GM12864 (cell line): ENCODE measurements at regions not wholly inside any gene's neighbourhood (a gene's known extent, or its start where the extent isn't known, plus 50 kb on each side); places are given as distances from the start of the nearest gene placed in this dataset.

Experiments
- DNase-seq: peaks from one replicate; pipeline ENCODE4 v3.0.0-alpha.2; 2011; ENCODE audit warnings: low read depth
- H3K4me3 ChIP-seq: 2 replicates; pipeline ENCODE4 v1.5.1; 2011; ENCODE audit warnings: mild to moderate bottlenecking, low read depth, low read length, control low read depth
- CTCF ChIP-seq: IDR thresholded peaks from 2 replicates; pipeline ENCODE4 v1.5.1; 2011; ENCODE audit warnings: low read depth, mild to moderate bottlenecking, moderate library complexity, low read length, control low read depth, inconsistent platforms; ENCODE audit errors: missing control alignments

- no peak for DNase-seq
- no peak for TF ChIP-seq CTCF
- no peak overlapping the region for H3K4me3 ChIP-seq
Measured at GRCh38 chr3:14338242-14338641, 64.2 kb upstream of the SLC6A6 start.

DNA sequence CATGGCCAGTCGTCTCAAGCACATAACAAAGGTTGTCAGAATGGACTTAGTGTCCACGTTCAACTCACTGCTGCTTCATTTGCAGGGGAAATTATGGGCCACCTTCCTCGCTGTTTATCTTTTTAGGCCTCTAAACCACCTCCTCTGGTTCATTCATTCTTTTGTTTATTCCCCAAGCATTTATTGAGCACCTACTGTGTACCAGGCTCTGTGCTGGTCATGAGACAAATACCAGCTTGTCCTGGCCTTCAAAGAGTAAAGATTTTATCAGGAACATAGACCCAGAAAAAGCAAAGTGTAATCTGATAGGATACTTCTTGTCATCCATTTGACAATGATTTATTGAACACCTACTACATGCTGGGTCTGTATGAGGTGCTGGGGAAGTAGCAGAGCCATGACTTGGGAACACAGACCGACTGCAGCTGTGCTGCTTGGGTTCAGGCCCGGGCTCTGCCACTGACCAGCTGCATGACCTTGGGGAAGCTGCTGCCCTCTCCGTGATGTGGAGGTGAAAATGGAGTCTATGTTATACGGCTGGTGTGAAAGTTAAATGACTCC is 63.4 kb upstream of the SLC6A6 start:
- DNase-seq = no peak
- no peak overlapping the region for H3K4me3 ChIP-seq
- no peak for TF ChIP-seq CTCF

- TF ChIP-seq CTCF = no peak
- no peak overlapping the region for H3K4me3 ChIP-seq
- no peak for DNase-seq
Measured at GRCh38 chr3:14340960-14341708, 61.3 kb upstream of the SLC6A6 start.

DNA sequence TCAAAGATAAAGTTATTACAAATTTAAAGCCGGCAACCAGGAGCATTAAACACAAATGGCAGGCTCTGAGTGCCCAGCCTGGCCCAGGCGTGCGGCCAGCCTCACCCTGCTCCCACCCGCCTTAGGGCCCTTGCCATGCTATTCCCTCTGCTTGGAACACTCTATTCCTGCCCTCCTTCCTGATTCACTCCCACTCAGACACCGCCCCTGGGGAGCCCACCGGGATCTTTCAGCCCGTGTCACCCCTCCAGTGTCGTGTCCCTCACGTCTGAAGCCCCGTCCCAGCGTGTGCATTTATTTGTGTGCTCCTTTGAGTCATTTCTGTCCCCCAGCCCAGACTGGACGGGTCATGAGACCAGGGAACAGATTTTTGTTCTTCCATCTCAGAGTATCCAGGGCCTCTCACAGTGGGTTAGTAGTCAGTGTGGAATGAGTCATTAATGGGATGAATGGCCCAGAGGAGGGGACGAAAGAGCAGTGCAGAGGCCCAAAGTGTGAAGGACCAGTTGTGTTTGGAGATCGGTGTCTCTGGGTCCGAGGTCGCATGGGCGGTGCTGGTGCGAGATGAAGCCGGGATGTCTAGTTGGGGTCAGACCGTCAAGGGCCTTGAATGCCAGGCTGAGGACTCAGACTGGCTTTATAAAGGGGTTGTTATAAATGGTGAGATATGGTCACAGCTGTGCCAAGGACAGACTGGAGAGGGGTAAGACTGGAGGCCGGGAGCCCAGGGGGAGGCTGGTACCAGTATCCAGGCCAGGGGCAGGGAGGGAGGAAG is 58.9 kb upstream of the SLC6A6 start:
- H3K4me3 ChIP-seq = no peak overlapping the region
- no peak for DNase-seq
- no peak for TF ChIP-seq CTCF

DNA sequence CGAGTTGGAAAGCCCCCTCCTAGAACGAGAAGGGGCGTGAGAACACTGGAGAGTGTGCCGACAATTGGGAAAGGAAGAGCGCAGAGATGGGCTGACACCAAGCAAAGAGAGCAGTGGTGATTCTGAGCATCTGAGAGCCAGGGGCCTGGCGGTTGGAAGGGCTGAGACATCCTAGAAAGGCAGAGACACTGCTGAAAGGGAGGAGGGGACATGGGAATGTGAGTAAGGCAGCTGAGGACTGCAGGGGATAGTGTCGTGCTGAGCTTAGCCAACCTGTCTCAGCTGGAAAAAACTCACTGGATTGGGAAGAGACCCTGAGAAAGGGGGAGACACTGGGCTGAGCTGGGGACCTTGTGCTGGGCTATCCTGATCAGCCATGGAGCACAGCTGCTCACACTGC is 58.1 kb upstream of the SLC6A6 start:
- TF ChIP-seq CTCF = no peak
- no peak overlapping the region for H3K4me3 ChIP-seq
- no peak for DNase-seq

- TF ChIP-seq CTCF = no peak
- no peak overlapping the region for H3K4me3 ChIP-seq
- no peak for DNase-seq
Measured at GRCh38 chr3:14345496-14346150, 56.8 kb upstream of the SLC6A6 start.
